Right lobe of liver (tissue), 6 donors: ENCODE measurements at regions not wholly inside any gene's neighbourhood (a gene's known extent, or its start where the extent isn't known, plus 50 kb on each side); places are given as distances from the start of the nearest gene placed in this dataset.

Source experiments
- ATAC-seq, 4 donors: fragments of 200-7000 bp; cut with Tn5 transposase; one replicate each; pipeline ENCODE4 v1.9.1; 2020; ENCODE audit warnings: mild to moderate bottlenecking in 4 of 4, moderate library complexity in 4 of 4
- DNase-seq, 3 donors: peaks; one replicate each; pipeline ENCODE4 v3.0.0-alpha.2; 2020
- H3K27ac ChIP-seq, 3 donors: fragments of 200-600 bp; one replicate each; pipeline ENCODE4 v1.8.0; 2022
- H3K27me3 ChIP-seq, 2 donors: fragments of 200-600 bp; one replicate each; pipeline ENCODE4 v1.8.0; 2022
- H3K36me3 ChIP-seq, 4 donors: fragments of 200-600 bp; sonication (generic) in 1 of 4; one replicate each; pipeline versions ENCODE4 v1.5.1 to v1.8.0; 2017 to 2022; ENCODE audit warnings: control low read depth in 1 of 4
- H3K4me1 ChIP-seq, 4 donors: fragments of 200-600 bp; sonication (generic) in 1 of 4; one replicate each; pipeline versions ENCODE4 v1.5.1 to v1.8.0; 2017 to 2022; ENCODE audit warnings: control low read depth in 1 of 4
- H3K4me3 ChIP-seq, 3 donors: fragments of 200-600 bp; one replicate each; pipeline ENCODE4 v1.8.0; 2022
- H3K9me3 ChIP-seq, 4 donors: fragments of 200-600 bp; sonication (generic) in 1 of 4; one replicate each; pipeline versions ENCODE4 v1.5.1 to v1.8.0; 2017 to 2022; ENCODE audit warnings: control low read depth in 1 of 4
- CTCF ChIP-seq, 4 donors: fragments of 200-600 bp in 3 of 4; fragments of 450-650 bp in 1 of 4; IDR thresholded peaks; one replicate each; pipeline versions ENCODE4 v1.5.1 to v1.8.0; 2016 to 2022; ENCODE audit warnings: antibody characterized with exemption in 4 of 4, mild to moderate bottlenecking in 2 of 4
- POLR2A ChIP-seq: fragments of 450-650 bp; IDR thresholded peaks from one replicate; pipeline ENCODE4 v1.6.1; 2017; ENCODE audit warnings: antibody characterized with exemption, mild to moderate bottlenecking
- WGBS: methylation state at CpG from one replicate; pipeline ENCODE4 v1.1.6; 2018; ENCODE audit warnings: low coverage, low lambda C conversion rate; ENCODE audit not compliant: insufficient coverage; ENCODE audit errors: missing lambda C conversion rate; 5-methylcytosine and 5-hydroxymethylcytosine counted together
- intact Hi-C, 2 donors: fragments of 100-400 bp; cut with DNase I; formaldehyde crosslinking; loops; one replicate each; pipeline versions ENCODE4 v1.11.2 to v1.14.1; 2022
- donor health status: DM: no; HTN: yes; CAD: no.
- donor health status: DM: no; HTN: no; CAD: no.
- donor health status: DM: no; HTN: no; CAD: no.
- donor health status: DM: no; HTN: yes; CAD: no.
- donor health status: DM: no; HTN: yes; CAD: no.

DNA sequence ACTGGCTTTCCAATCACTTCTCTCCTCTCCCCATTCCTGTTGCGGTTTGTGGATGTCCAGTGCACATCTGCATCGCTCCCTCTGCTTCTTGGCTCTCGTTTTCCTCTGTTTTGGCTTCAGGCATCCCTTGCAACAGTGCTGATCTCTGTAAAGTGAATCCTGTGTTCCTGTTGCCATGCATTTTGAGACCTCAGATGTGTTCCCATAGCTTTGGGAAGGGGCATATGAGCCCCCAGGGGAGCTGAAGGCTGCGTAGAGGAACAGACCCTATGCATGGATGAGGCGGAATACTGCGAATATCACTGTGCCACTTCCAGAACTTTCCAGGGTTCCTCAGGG is 168.4 kb upstream of the HAAO start:
- intact Hi-C loops = loop anchor here (10.0 kb wide), 2 partner anchors 164 to 204 kb away; no protein-coding TSS in a partner anchor
- TF ChIP-seq CTCF (IDR thresholded peaks at IDR 0.05) = no peak
- TF ChIP-seq POLR2A = no peak
- ATAC-seq (no peak), DNase-seq (no peak)
- peaks cover 0 to 52% (median 25%) of the 10 kb centered on the region in 4 donors for H3K4me1 ChIP-seq
- H3K36me3 ChIP-seq = no peaks in the 10 kb centered on the region
- no peak overlapping the region for H3K4me3 ChIP-seq
- H3K27me3 ChIP-seq = no peaks in the 10 kb centered on the region
- H3K27ac ChIP-seq = peak overlapping the region; percentile 30 to 90 (median 83)
- 76% methylated on average over 4 of the region's 6 CpGs for WGBS
- no peaks in the 10 kb centered on the region for H3K9me3 ChIP-seq

DNA sequence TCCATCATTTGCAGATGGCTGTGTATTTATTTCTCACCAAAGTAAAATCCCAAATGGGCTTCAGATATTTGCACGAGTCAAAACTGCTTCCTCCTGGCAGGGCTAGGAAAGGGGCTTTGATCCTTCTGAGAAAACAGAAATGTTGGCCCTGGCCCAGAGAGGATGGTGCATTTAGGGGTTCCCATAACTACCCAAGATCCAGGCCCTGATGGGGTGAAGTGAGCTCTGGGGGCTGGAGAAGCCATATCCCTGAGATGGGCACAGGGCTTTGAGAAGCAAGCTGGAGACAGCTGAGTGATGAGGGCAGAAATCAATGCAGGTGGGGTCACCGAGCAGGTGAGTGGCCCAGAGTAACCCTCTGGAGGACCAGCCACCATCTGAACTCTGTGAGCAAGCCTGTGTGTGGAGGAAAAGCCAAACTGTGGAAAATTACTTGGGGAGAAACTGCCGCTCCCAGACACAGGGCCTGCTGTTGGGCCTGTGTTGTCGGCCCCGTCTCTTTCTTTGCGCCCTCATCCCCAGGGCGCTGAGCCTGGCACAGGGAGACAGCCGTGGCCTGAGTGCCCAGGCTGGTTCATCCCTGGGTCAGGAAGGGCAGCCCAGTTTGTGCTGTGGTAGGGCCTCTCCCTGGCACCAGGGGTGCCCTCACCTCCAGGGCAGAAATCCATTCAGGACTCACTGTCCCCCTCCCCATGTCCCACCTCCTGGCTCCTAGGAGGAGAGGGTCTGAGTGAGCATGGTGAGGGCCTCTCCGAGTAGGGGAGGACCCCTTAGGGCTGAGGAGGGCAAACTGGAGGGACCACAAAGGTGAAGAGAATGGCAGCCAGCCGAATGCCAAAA is 167.8 kb upstream of the HAAO start:
- WGBS = 21% methylated on average over 2 of the region's 10 CpGs
- ATAC-seq = peak; percentile 68 to 82 (median 72)
- H3K27me3 ChIP-seq = no peaks in the 10 kb centered on the region
- peaks cover 0 to 52% (median 25%) of the 10 kb centered on the region in 4 donors for H3K4me1 ChIP-seq
- DNase-seq = peak; percentile 63 to 82 (median 81)
- no peaks in the 10 kb centered on the region for H3K36me3 ChIP-seq
- H3K4me3 ChIP-seq = no peak overlapping the region
- intact Hi-C loops = loop anchor here (10.0 kb wide), 2 partner anchors 165 to 205 kb away; no protein-coding TSS in a partner anchor
- H3K9me3 ChIP-seq = no peaks in the 10 kb centered on the region
- peak overlapping the region; percentile 30 to 90 (median 83) for H3K27ac ChIP-seq
- no peak for TF ChIP-seq CTCF (IDR thresholded peaks at IDR 0.05)
- TF ChIP-seq POLR2A = no peak

GRCh38 chr2:42959234-42960001 is 167.0 kb upstream of the HAAO start:
- 13% methylated on average over 8 of the region's 8 CpGs for WGBS
- DNase-seq = peak; percentile 61 to 81 (median 78)
- Histone ChIP-seq H3K9me3 (no peaks in the 10 kb centered on the region), H3K36me3 (no peaks in the 10 kb centered on the region), H3K27me3 (no peaks in the 10 kb centered on the region), H3K27ac (peak overlapping the region; percentile 30 to 90 (median 83)), H3K4me1 (peaks cover 0 to 57% (median 27%) of the 10 kb centered on the region in 4 donors), H3K4me3 (no peak overlapping the region)
- TF ChIP-seq CTCF (IDR thresholded peaks at IDR 0.05) = no peak
- no peak for TF ChIP-seq POLR2A
- intact Hi-C loops = loop anchor here (10.0 kb wide), 2 partner anchors 165 to 205 kb away; no protein-coding TSS in a partner anchor
- ATAC-seq = peak; percentile 59 to 78 (median 67)

- no peaks in the 10 kb centered on the region for H3K9me3 ChIP-seq
- no peaks in the 10 kb centered on the region for H3K36me3 ChIP-seq
- 64% methylated on average over 9 of the region's 10 CpGs for WGBS
- no peak for DNase-seq
- H3K27ac ChIP-seq = peak overlapping the region; percentile 30 to 90 (median 83)
- intact Hi-C loops = no loop called here
- peaks cover 0 to 63% (median 31%) of the 10 kb centered on the region in 4 donors for H3K4me1 ChIP-seq
- H3K27me3 ChIP-seq = no peaks in the 10 kb centered on the region
- peak in 1 of 4 donors; percentile 1 for ATAC-seq
- no peak overlapping the region for H3K4me3 ChIP-seq
- TF ChIP-seq POLR2A (no peak), CTCF (IDR thresholded peaks at IDR 0.05) (no peak)
These were observed 166.4 kb upstream of the HAAO start for GRCh38 chr2:42958741-42959233.
